Thyroid gland (tissue), 4 donors: ENCODE measurements at regions not wholly inside any gene's neighbourhood (a gene's known extent, or its start where the extent isn't known, plus 50 kb on each side); places are given as distances from the start of the nearest gene placed in this dataset.

Experiments
- POLR2A ChIP-seq, 2 donors: fragments of 450-650 bp; IDR thresholded peaks; one replicate each; pipeline ENCODE4 v1.6.1; 2017; ENCODE audit warnings: antibody characterized with exemption in 2 of 2, mild to moderate bottlenecking in 2 of 2, moderate library complexity in 1 of 2
- TF ChIP-seq, protein P1 (sequence below), 6 experiments: fragments of 200-600 bp in 3 of 6; fragments of 450-650 bp in 3 of 6; sonication (generic) in 3 of 6; IDR thresholded peaks; one replicate each; pipeline ENCODE4 v1.5.1; 2016 to 2019; ENCODE audit warnings: antibody characterized with exemption in 6 of 6, mild to moderate bottlenecking in 2 of 6, inconsistent platforms in 1 of 6, moderate library complexity in 1 of 6

DNA sequence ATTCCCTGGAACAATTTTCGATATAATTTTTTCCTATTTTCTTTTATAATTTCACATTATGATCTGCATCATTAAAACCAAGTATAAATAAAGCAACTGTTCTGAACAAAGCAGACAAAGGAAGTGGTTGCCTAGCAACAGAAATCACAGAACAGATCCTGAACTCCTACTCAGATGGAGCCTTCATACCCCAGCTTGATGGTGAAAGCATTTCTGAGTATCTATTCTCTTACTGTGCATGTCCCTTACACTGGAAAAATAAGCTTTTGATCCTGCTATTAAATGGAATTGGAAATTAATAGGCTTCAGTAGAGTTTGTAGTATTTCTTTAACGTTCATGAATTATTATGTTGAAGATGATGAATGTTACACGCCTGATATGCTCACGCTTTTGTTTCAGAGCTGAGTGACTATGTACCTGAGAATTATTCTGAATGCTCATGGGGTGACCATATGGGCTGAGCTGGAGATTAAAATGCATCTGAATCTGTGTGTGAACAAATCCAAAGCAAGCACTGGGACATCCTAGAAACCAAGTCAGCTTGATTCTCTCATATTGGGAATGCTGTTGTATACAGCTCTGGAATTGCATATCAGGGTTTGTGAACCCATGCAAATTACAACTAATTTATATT, 254.0 kb downstream of the KCNJ3 start:
- TF ChIP-seq, protein P1, sequence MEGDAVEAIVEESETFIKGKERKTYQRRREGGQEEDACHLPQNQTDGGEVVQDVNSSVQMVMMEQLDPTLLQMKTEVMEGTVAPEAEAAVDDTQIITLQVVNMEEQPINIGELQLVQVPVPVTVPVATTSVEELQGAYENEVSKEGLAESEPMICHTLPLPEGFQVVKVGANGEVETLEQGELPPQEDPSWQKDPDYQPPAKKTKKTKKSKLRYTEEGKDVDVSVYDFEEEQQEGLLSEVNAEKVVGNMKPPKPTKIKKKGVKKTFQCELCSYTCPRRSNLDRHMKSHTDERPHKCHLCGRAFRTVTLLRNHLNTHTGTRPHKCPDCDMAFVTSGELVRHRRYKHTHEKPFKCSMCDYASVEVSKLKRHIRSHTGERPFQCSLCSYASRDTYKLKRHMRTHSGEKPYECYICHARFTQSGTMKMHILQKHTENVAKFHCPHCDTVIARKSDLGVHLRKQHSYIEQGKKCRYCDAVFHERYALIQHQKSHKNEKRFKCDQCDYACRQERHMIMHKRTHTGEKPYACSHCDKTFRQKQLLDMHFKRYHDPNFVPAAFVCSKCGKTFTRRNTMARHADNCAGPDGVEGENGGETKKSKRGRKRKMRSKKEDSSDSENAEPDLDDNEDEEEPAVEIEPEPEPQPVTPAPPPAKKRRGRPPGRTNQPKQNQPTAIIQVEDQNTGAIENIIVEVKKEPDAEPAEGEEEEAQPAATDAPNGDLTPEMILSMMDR (IDR thresholded peaks at IDR 0.05), result no peak
- TF ChIP-seq POLR2A (IDR thresholded peaks at IDR 0.05), result no peak
